ENCODE measurements at regions not wholly inside any gene's neighbourhood (a gene's known extent, or its start where the extent isn't known, plus 50 kb on each side); places are given as distances from the start of the nearest gene placed in this dataset.

DNA sequence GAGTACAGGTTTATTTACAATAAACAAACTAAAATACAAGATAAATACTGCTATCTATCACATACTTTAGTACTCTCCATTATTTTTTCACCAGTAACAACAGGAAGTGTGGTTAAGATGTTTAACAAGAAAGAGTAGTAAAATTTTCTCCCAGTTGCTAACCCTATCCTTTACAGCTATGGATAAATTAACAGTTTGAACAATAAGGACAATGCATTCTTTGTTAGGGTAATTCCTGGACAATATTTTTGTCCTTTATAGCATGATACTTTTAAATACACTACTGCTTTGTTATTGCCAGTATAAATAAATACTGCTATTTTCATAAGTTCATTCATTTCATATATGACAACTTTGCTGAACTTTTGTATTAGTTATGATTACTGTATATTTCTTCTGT lies 630.2 kb upstream of the ATXN8OS start:
- Mint-ChIP-seq H3K9me3 (peaks cover 7% of the 10 kb centered on the region), H3K4me3 (no peak overlapping the region), H3K36me3 (no peaks in the 10 kb centered on the region), H3K27me3 (ENCODE audit: insufficient read depth, low read depth) (no peaks in the 10 kb centered on the region), H3K4me1 (no peaks in the 10 kb centered on the region), H3K27ac (no peak overlapping the region)
- Histone ChIP-seq H3K4me3 (no peak overlapping the region), H3K79me2 (ENCODE audit: low read depth) (no peaks in the 10 kb centered on the region), H4K20me1 (ENCODE audit: low read depth) (no peaks in the 10 kb centered on the region), H2AFZ (replicated peaks) (no peak overlapping the region), H3K4me2 (no peak overlapping the region), H3F3A (ENCODE audit: low read depth) (no peaks in the 10 kb centered on the region), H3K9ac (no peak overlapping the region), H3K27me3 (no peaks in the 10 kb centered on the region), H3K9me3 (ENCODE audit: low read depth) (no peaks in the 10 kb centered on the region), H3K36me3 (no peaks in the 10 kb centered on the region), H3K27ac (no peak overlapping the region), H3K4me1 (no peaks in the 10 kb centered on the region)
- DNase-seq (ENCODE audit: low spot score), result no peak
- no peak for TF ChIP-seq EZH2 (IDR thresholded peaks at IDR 0.05)
- TF ChIP-seq, protein P1, sequence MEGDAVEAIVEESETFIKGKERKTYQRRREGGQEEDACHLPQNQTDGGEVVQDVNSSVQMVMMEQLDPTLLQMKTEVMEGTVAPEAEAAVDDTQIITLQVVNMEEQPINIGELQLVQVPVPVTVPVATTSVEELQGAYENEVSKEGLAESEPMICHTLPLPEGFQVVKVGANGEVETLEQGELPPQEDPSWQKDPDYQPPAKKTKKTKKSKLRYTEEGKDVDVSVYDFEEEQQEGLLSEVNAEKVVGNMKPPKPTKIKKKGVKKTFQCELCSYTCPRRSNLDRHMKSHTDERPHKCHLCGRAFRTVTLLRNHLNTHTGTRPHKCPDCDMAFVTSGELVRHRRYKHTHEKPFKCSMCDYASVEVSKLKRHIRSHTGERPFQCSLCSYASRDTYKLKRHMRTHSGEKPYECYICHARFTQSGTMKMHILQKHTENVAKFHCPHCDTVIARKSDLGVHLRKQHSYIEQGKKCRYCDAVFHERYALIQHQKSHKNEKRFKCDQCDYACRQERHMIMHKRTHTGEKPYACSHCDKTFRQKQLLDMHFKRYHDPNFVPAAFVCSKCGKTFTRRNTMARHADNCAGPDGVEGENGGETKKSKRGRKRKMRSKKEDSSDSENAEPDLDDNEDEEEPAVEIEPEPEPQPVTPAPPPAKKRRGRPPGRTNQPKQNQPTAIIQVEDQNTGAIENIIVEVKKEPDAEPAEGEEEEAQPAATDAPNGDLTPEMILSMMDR (IDR thresholded peaks at IDR 0.05), result no peak
- TF ChIP-seq EZH2phosphoT487 (IDR thresholded peaks at IDR 0.05), result no peak

DNA sequence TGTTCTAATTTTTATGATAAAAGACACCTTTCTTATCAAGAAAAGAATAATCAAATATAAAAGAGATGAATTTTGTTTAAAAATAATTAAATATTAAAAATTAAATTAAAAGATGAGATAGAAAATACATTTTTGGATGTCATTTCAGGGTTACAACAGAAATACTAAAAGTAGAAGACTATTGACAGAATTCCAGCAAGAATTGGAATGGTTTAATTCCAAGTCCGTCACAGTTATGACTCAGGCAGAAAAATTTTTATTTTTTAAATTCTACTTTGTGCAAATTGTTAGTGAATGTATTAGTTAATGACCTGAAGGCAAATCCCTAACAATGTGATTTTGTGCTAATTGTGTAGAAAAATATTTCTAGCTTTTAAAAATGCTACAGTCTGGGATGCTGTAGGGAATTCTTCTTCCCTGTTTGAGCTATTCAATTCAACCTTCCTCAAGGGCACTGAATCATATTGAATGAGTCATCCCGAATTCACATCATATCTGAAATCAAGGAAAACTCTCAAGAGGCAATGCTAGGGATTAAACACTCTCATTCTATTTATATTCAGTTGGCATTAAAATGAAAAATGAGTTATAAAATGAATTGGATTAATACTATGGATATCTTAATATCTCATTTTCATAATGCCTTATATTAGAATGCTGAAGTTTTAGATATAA lies 633.5 kb upstream of the ATXN8OS start:
- Histone ChIP-seq H3K36me3 (no peaks in the 10 kb centered on the region), H2AFZ (replicated peaks) (no peak overlapping the region), H3K9ac (no peak overlapping the region), H3K4me2 (no peak overlapping the region), H3F3A (ENCODE audit: low read depth) (no peaks in the 10 kb centered on the region), H3K4me3 (no peak overlapping the region), H3K27me3 (no peaks in the 10 kb centered on the region), H3K9me3 (ENCODE audit: low read depth) (no peaks in the 10 kb centered on the region), H3K79me2 (ENCODE audit: low read depth) (no peaks in the 10 kb centered on the region), H3K4me1 (no peaks in the 10 kb centered on the region), H4K20me1 (ENCODE audit: low read depth) (no peaks in the 10 kb centered on the region), H3K27ac (no peak overlapping the region)
- no peak overlapping the region for H3K27ac Mint-ChIP-seq
- H3K4me3 Mint-ChIP-seq, result no peak overlapping the region
- H3K4me1 Mint-ChIP-seq, result no peaks in the 10 kb centered on the region
- H3K27me3 Mint-ChIP-seq (ENCODE audit: insufficient read depth, low read depth), result no peaks in the 10 kb centered on the region
- DNase-seq (ENCODE audit: low spot score), result no peak
- H3K36me3 Mint-ChIP-seq, result no peaks in the 10 kb centered on the region
- H3K9me3 Mint-ChIP-seq, result no peaks in the 10 kb centered on the region
- TF ChIP-seq EZH2phosphoT487 (IDR thresholded peaks at IDR 0.05) (no peak), EZH2 (IDR thresholded peaks at IDR 0.05) (no peak)
- TF ChIP-seq, protein P1 (IDR thresholded peaks at IDR 0.05), result no peak

- no peaks in the 10 kb centered on the region for H3K79me2 ChIP-seq (ENCODE audit: low read depth)
- Mint-ChIP-seq H3K27ac (no peak overlapping the region), H3K27me3 (ENCODE audit: insufficient read depth, low read depth) (no peaks in the 10 kb centered on the region), H3K36me3 (no peaks in the 10 kb centered on the region), H3K4me1 (no peaks in the 10 kb centered on the region), H3K9me3 (no peaks in the 10 kb centered on the region), H3K4me3 (no peak overlapping the region)
- TF ChIP-seq EZH2 (IDR thresholded peaks at IDR 0.05), result no peak
- TF ChIP-seq, protein P1 (IDR thresholded peaks at IDR 0.05), result no peak
- no peak for TF ChIP-seq EZH2phosphoT487 (IDR thresholded peaks at IDR 0.05)
- no peak overlapping the region for H3K4me2 ChIP-seq
- no peaks in the 10 kb centered on the region for H3K36me3 ChIP-seq
- H2AFZ ChIP-seq (replicated peaks), result no peak overlapping the region
- no peaks in the 10 kb centered on the region for H3F3A ChIP-seq (ENCODE audit: low read depth)
- H4K20me1 ChIP-seq (ENCODE audit: low read depth), result no peaks in the 10 kb centered on the region
- H3K4me3 ChIP-seq, result no peak overlapping the region
- no peak for DNase-seq (ENCODE audit: low spot score)
- no peak overlapping the region for H3K27ac ChIP-seq
- H3K27me3 ChIP-seq, result no peaks in the 10 kb centered on the region
- no peak overlapping the region for H3K9ac ChIP-seq
- H3K9me3 ChIP-seq (ENCODE audit: low read depth), result no peaks in the 10 kb centered on the region
- H3K4me1 ChIP-seq, result no peaks in the 10 kb centered on the region
Observed at GRCh38 chr13:69468624-69469023, 639.0 kb upstream of the ATXN8OS start.

All from neural progenitor cell (in vitro differentiated cells).